ENCODE measurements at regions not wholly inside any gene's neighbourhood (a gene's known extent, or its start where the extent isn't known, plus 50 kb on each side); places are given as distances from the start of the nearest gene placed in this dataset.

DNA sequence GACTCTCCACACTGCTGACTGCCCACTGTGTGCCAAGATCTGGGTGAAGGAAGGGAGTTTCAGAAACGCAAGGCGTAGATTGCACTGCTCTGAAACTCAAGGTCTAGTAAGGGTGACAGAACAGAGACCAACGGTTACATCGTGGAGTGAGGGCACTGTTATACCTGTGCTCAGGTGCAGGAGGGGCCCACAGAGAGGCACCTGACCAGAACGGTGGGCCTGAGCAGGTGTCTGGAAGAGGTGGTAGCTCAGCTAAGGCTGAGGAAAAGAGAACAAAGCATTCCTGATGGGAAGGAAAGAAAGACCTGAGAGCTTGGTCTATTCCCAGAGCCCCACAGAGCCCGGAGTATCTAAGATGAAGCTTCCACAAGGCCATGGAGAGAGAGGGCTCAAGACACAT lies 267.2 kb downstream of the MED10 start:
- WGBS, 2 experiments (ENCODE audit: insufficient coverage in 1 of 2, insufficient read length in 1 of 2) = 91 to 95% methylated on average over 6 of the region's 6 CpGs
- DNase-seq = no peak
- H3K27me3 ChIP-seq (ENCODE audit: control insufficient read depth, insufficient read depth, low read length, poor library complexity, severe bottlenecking) = no peaks in the 10 kb centered on the region
- Mint-ChIP-seq H3K27ac (no peak overlapping the region), H3K4me3 (no peak overlapping the region), H3K4me1 (peaks cover 3% of the 10 kb centered on the region), H3K27me3 (ENCODE audit: insufficient read depth) (peaks cover 3% of the 10 kb centered on the region), H3K9me3 (no peaks in the 10 kb centered on the region), H3K36me3 (ENCODE audit: low read depth) (no peaks in the 10 kb centered on the region)
- no peak for TF ChIP-seq CTCF (conservative IDR thresholded peaks at IDR 0.05)
- no peaks in the 10 kb centered on the region for H3K36me3 ChIP-seq (ENCODE audit: control insufficient read depth, insufficient read depth, low read length)
- H3K9me3 ChIP-seq (ENCODE audit: control insufficient read depth, low read length) = no peaks in the 10 kb centered on the region
- H3K27ac ChIP-seq (ENCODE audit: low read depth, low read length) = no peak overlapping the region
- no peaks in the 10 kb centered on the region for H3K4me1 ChIP-seq (ENCODE audit: control insufficient read depth, insufficient read depth, low read length)
- H3K4me3 ChIP-seq (ENCODE audit: low read length) = no peak overlapping the region
- H3K9ac ChIP-seq (ENCODE audit: extremely low read depth, low read length, poor library complexity, severe bottlenecking) = no peak overlapping the region

GRCh38 chr5:6110441-6111005 lies 267.8 kb downstream of the MED10 start:
- H3K27ac ChIP-seq (ENCODE audit: low read depth, low read length) = no peak overlapping the region
- no peak overlapping the region for H3K27ac Mint-ChIP-seq
- H3K9me3 ChIP-seq (ENCODE audit: control insufficient read depth, low read length) = no peaks in the 10 kb centered on the region
- H3K9me3 Mint-ChIP-seq = no peaks in the 10 kb centered on the region
- peaks cover 3% of the 10 kb centered on the region for H3K27me3 Mint-ChIP-seq (ENCODE audit: insufficient read depth)
- no peak for DNase-seq
- H3K4me3 Mint-ChIP-seq = no peak overlapping the region
- H3K36me3 ChIP-seq (ENCODE audit: control insufficient read depth, insufficient read depth, low read length) = no peaks in the 10 kb centered on the region
- H3K4me3 ChIP-seq (ENCODE audit: low read length) = no peak overlapping the region
- no peak for TF ChIP-seq CTCF (conservative IDR thresholded peaks at IDR 0.05)
- 88 to 89% methylated on average over 3 to 8 of the region's 8 CpGs for WGBS, 2 experiments (ENCODE audit: insufficient coverage in 1 of 2, insufficient read length in 1 of 2)
- H3K4me1 ChIP-seq (ENCODE audit: control insufficient read depth, insufficient read depth, low read length) = no peaks in the 10 kb centered on the region
- no peaks in the 10 kb centered on the region for H3K36me3 Mint-ChIP-seq (ENCODE audit: low read depth)
- no peaks in the 10 kb centered on the region for H3K27me3 ChIP-seq (ENCODE audit: control insufficient read depth, insufficient read depth, low read length, poor library complexity, severe bottlenecking)
- H3K4me1 Mint-ChIP-seq = peaks cover 3% of the 10 kb centered on the region
- H3K9ac ChIP-seq (ENCODE audit: extremely low read depth, low read length, poor library complexity, severe bottlenecking) = no peak overlapping the region

DNA sequence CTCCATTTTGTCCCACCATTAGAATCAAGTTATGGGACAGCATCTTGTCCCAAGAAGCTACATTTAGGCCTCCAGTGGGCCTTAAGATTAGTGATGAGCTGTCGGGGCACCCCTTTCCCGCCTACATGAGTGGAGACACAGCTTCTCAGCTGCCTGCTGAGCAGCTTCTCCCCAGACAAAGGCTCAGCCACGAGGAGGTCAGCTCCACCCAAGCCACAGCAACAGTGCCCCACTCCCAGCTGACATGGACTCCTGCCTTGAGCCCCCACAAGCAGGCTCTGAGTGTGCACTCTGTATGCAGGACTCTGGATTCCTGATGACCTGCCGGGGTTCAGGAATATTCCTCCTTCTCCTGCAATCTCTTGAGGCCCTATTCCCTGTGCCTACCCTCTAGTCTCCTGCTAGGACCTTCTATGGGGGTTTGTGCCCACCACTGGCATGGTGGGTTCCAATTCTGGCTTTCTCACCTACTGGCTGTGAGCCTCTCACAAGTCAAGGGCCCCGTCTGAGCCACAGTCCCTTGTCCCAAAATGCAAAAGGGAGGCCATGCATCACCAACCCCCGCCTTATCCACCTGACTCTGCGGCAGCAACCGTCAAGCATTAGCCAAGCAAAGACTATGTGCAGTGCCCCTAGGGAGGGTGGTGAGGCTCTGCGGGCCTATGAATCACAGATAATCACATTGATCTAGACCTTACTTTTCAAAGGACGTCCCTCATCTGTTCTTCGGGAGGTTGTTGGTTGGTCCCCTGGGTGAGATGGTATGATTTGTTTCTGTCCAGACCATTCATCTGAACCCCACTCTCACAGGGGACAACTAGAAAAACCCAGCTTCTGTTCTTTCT lies 269.1 kb downstream of the MED10 start:
- no peak overlapping the region for H3K4me3 ChIP-seq (ENCODE audit: low read length)
- Mint-ChIP-seq H3K4me3 (no peak overlapping the region), H3K4me1 (peaks cover 3% of the 10 kb centered on the region), H3K9me3 (no peaks in the 10 kb centered on the region), H3K27me3 (ENCODE audit: insufficient read depth) (peaks cover 3% of the 10 kb centered on the region), H3K36me3 (ENCODE audit: low read depth) (no peaks in the 10 kb centered on the region), H3K27ac (no peak overlapping the region)
- no peaks in the 10 kb centered on the region for H3K36me3 ChIP-seq (ENCODE audit: control insufficient read depth, insufficient read depth, low read length)
- H3K27ac ChIP-seq (ENCODE audit: low read depth, low read length) = no peak overlapping the region
- H3K9me3 ChIP-seq (ENCODE audit: control insufficient read depth, low read length) = no peaks in the 10 kb centered on the region
- 89 to 91% methylated on average over 4 to 11 of the region's 11 CpGs for WGBS, 2 experiments (ENCODE audit: insufficient coverage in 1 of 2, insufficient read length in 1 of 2)
- no peaks in the 10 kb centered on the region for H3K27me3 ChIP-seq (ENCODE audit: control insufficient read depth, insufficient read depth, low read length, poor library complexity, severe bottlenecking)
- TF ChIP-seq CTCF (conservative IDR thresholded peaks at IDR 0.05) = no peak
- no peaks in the 10 kb centered on the region for H3K4me1 ChIP-seq (ENCODE audit: control insufficient read depth, insufficient read depth, low read length)
- H3K9ac ChIP-seq (ENCODE audit: extremely low read depth, low read length, poor library complexity, severe bottlenecking) = no peak overlapping the region
- DNase-seq = no peak
